MM.1S (cell line): ENCODE measurements at regions not wholly inside any gene's neighbourhood (a gene's known extent, or its start where the extent isn't known, plus 50 kb on each side); places are given as distances from the start of the nearest gene placed in this dataset.

ENCODE experiments used
- EZH2phosphoT487 ChIP-seq: fragments of 300-600 bp; sonication (generic); IDR thresholded peaks from 2 replicates; pipeline ENCODE4 v1.6.1; 2018; ENCODE audit warnings: antibody characterized with exemption, low read length
- TF ChIP-seq, protein P1 (sequence below): fragments of 300-600 bp; sonication (generic); IDR thresholded peaks from 2 replicates; pipeline ENCODE4 v1.5.1; 2016; ENCODE audit warnings: antibody characterized with exemption, low read length, mixed read lengths

- TF ChIP-seq, protein P1, sequence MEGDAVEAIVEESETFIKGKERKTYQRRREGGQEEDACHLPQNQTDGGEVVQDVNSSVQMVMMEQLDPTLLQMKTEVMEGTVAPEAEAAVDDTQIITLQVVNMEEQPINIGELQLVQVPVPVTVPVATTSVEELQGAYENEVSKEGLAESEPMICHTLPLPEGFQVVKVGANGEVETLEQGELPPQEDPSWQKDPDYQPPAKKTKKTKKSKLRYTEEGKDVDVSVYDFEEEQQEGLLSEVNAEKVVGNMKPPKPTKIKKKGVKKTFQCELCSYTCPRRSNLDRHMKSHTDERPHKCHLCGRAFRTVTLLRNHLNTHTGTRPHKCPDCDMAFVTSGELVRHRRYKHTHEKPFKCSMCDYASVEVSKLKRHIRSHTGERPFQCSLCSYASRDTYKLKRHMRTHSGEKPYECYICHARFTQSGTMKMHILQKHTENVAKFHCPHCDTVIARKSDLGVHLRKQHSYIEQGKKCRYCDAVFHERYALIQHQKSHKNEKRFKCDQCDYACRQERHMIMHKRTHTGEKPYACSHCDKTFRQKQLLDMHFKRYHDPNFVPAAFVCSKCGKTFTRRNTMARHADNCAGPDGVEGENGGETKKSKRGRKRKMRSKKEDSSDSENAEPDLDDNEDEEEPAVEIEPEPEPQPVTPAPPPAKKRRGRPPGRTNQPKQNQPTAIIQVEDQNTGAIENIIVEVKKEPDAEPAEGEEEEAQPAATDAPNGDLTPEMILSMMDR = no peak
- no peak for TF ChIP-seq EZH2phosphoT487
Observed at GRCh38 chr10:20981419-20981953, 84.4 kb upstream of the NEBL start.
